H1 (cell line): ENCODE measurements at regions not wholly inside any gene's neighbourhood (a gene's known extent, or its start where the extent isn't known, plus 50 kb on each side); places are given as distances from the start of the nearest gene placed in this dataset.

Experiments used
- CTCF ChIA-PET: fragments of 300-600 bp; sonication (Branson Sonifier 250); formaldehyde crosslinking; loops from one replicate; lab custom pipeline; 2021; ENCODE audit not compliant: partially characterized antibody; lab: Charles Lee
- POLR2A ChIA-PET: fragments of 300-600 bp; sonication (Branson Sonifier 250); formaldehyde crosslinking; loops from one replicate; lab custom pipeline; 2021; ENCODE audit warnings: inconsistent platforms; ENCODE audit not compliant: partially characterized antibody; lab: Charles Lee
- DNase-seq, 2 experiments: peaks; one replicate each; pipeline versions ENCODE4 v3.0.0 to v3.0.0-alpha.2; 2010 to 2022; ENCODE audit warnings: low spot score in 2 of 2, low read depth in 1 of 2, mixed read lengths in 1 of 2
- FAIRE-seq: peaks from 2 replicates; lab custom pipeline; 2011; peaks lifted over from hg19 to GRCh38; lab: Jason Lieb, UNC
- H2AFZ ChIP-seq: 2 replicates; pipeline ENCODE4 v1.8.1; 2012; ENCODE audit warnings: low read length, inconsistent platforms
- H2AK5ac ChIP-seq: 2 replicates; pipeline ENCODE4 v1.6.1; 2013; ENCODE audit warnings: low read depth, low read length
- H2BK120ac ChIP-seq: replicated peaks from 2 replicates; pipeline ENCODE3; 2013; ENCODE audit warnings: low read depth, low read length, inconsistent platforms
- H2BK12ac ChIP-seq: 2 replicates; pipeline ENCODE4 v1.6.1; 2013; ENCODE audit warnings: low read depth, low read length
- H2BK15ac ChIP-seq: 2 replicates; pipeline ENCODE4 v1.6.1; 2013; ENCODE audit warnings: low read length
- H2BK20ac ChIP-seq: 2 replicates; pipeline ENCODE4 v1.6.1; 2013; ENCODE audit warnings: low read length
- H2BK5ac ChIP-seq: 2 replicates; pipeline ENCODE4 v1.6.1; 2013; ENCODE audit warnings: low read depth, low read length
- H3K14ac ChIP-seq: 2 replicates; pipeline ENCODE4 v1.6.1; 2013; ENCODE audit warnings: inconsistent platforms; ENCODE audit not compliant: insufficient read length
- H3K18ac ChIP-seq: 2 replicates; pipeline ENCODE4 v1.6.1; 2013; ENCODE audit warnings: low read length; ENCODE audit errors: extremely low read depth
- H3K23ac ChIP-seq: 2 replicates; pipeline ENCODE4 v1.6.1; 2013; ENCODE audit warnings: inconsistent platforms; ENCODE audit not compliant: insufficient read length
- H3K23me2 ChIP-seq: 2 replicates; pipeline ENCODE4 v1.6.1; 2013; ENCODE audit warnings: low read depth, low read length
- H3K27ac ChIP-seq: 2 replicates; pipeline ENCODE4 v1.6.1; 2011; ENCODE audit warnings: low read depth, low read length, inconsistent platforms
- H3K27me3 ChIP-seq, 4 experiments: replicated peaks in 1 of 4; 1 replicate in 1 of 4; 2 replicates in 3 of 4; pipeline versions ENCODE4 v1.6.1 to v1.8.1; 2011 to 2013; ENCODE audit warnings: low read length in 3 of 4, mild to moderate bottlenecking in 3 of 4, inconsistent platforms in 2 of 4, mixed read lengths in 2 of 4, moderate library complexity in 1 of 4; ENCODE audit not compliant: control insufficient read depth in 3 of 4, insufficient read depth in 3 of 4; ENCODE audit errors: extremely low read depth in 1 of 4
- H3K36me3 ChIP-seq, 4 experiments: 2 replicates each; pipeline versions ENCODE4 v1.6.1 to v1.8.1; 2011 to 2013; ENCODE audit warnings: mild to moderate bottlenecking in 4 of 4, low read length in 3 of 4, moderate library complexity in 2 of 4, control low read depth in 1 of 4, inconsistent platforms in 1 of 4; ENCODE audit not compliant: insufficient read depth in 4 of 4, control insufficient read depth in 2 of 4
- H3K4ac ChIP-seq: replicated peaks from 2 replicates; pipeline ENCODE3; 2013; ENCODE audit warnings: low read length, low read depth, mixed read lengths, inconsistent platforms; ENCODE audit not compliant: insufficient read length
- H3K4me1 ChIP-seq, 4 experiments: replicated peaks in 1 of 4; 1 replicate in 1 of 4; 2 replicates in 3 of 4; pipeline versions ENCODE4 v1.6.1 to v1.8.1; 2011 to 2013; ENCODE audit warnings: low read length in 3 of 4, inconsistent platforms in 2 of 4, mixed read lengths in 1 of 4; ENCODE audit not compliant: insufficient read depth in 4 of 4, control insufficient read depth in 3 of 4
- H3K4me2 ChIP-seq, 2 experiments: 2 replicates each; pipeline versions ENCODE4 v1.6.1 to v1.8.1; 2011 to 2013; ENCODE audit warnings: low read depth in 2 of 2, low read length in 2 of 2, control low read depth in 1 of 2, inconsistent platforms in 1 of 2, mild to moderate bottlenecking in 1 of 2; ENCODE audit not compliant: insufficient read depth in 1 of 2
- H3K4me3 ChIP-seq, 4 experiments: fragments of 200-600, 300-600 bp in 1 of 4; sonication (generic), shearing (Covaris generic), sonication (Bioruptor Twin) in 1 of 4; 2 replicates each; pipeline versions ENCODE4 v1.5.1 to v1.8.1; 2011 to 2016; ENCODE audit warnings: low read length in 4 of 4, low read depth in 3 of 4, control low read depth in 2 of 4, inconsistent platforms in 2 of 4, mild to moderate bottlenecking in 2 of 4, mixed read lengths in 1 of 4, moderate library complexity in 1 of 4; ENCODE audit not compliant: insufficient read depth in 2 of 4; ENCODE audit errors: extremely low read depth in 1 of 4
- H3K56ac ChIP-seq: replicated peaks from 2 replicates; pipeline ENCODE3; 2013; ENCODE audit warnings: low read depth, mild to moderate bottlenecking, mixed read lengths, low read length, inconsistent platforms; ENCODE audit not compliant: insufficient read length
- H3K79me1 ChIP-seq: 2 replicates; pipeline ENCODE4 v1.6.1; 2013; ENCODE audit warnings: low read depth, low read length, control low read depth
- H3K79me2 ChIP-seq, 2 experiments: 2 replicates each; pipeline versions ENCODE4 v1.6.1 to v1.8.1; 2012 to 2013; ENCODE audit warnings: low read length in 2 of 2, mild to moderate bottlenecking in 2 of 2, inconsistent platforms in 1 of 2; ENCODE audit not compliant: insufficient read depth in 2 of 2, control insufficient read depth in 1 of 2
- H3K9ac ChIP-seq, 4 experiments: replicated peaks in 1 of 4; 1 replicate in 1 of 4; 2 replicates in 3 of 4; pipeline versions ENCODE4 v1.6.1 to v1.8.1; 2011 to 2013; ENCODE audit warnings: low read depth in 3 of 4, low read length in 3 of 4, control low read depth in 2 of 4, mild to moderate bottlenecking in 2 of 4, moderate library complexity in 2 of 4, inconsistent platforms in 1 of 4; ENCODE audit errors: extremely low read depth in 1 of 4
- H3K9me3 ChIP-seq, 2 experiments: 2 replicates each; pipeline versions ENCODE4 v1.6.1 to v1.8.1; 2012 to 2013; ENCODE audit warnings: mild to moderate bottlenecking in 2 of 2, moderate library complexity in 2 of 2, control low read depth in 1 of 2, inconsistent platforms in 1 of 2, low read depth in 1 of 2, low read length in 1 of 2, mixed read lengths in 1 of 2; ENCODE audit not compliant: insufficient read depth in 2 of 2
- H4K20me1 ChIP-seq, 2 experiments: replicated peaks in 1 of 2; 2 replicates each; pipeline versions ENCODE3 to v1.8.1; 2011 to 2013; ENCODE audit warnings: inconsistent platforms in 2 of 2, low read length in 2 of 2, mild to moderate bottlenecking in 1 of 2; ENCODE audit not compliant: insufficient read depth in 2 of 2, control insufficient read depth in 1 of 2
- H4K5ac ChIP-seq: 2 replicates; pipeline ENCODE4 v1.6.1; 2013; ENCODE audit warnings: low read length, low read depth, mixed read lengths, inconsistent platforms; ENCODE audit not compliant: insufficient read length
- H4K8ac ChIP-seq: 2 replicates; pipeline ENCODE4 v1.8.0; 2013; ENCODE audit warnings: mild to moderate bottlenecking, moderate library complexity, low read length, inconsistent platforms; ENCODE audit not compliant: insufficient read depth; ENCODE audit errors: extremely low read depth
- H4K91ac ChIP-seq: replicated peaks from 2 replicates; pipeline ENCODE3; 2013; ENCODE audit warnings: low read length, mixed read lengths, inconsistent platforms; ENCODE audit not compliant: insufficient read length
- ATF2 ChIP-seq: IDR thresholded peaks from 2 replicates; pipeline ENCODE4 v1.6.1; 2012; ENCODE audit warnings: low read length, inconsistent platforms
- ATF3 ChIP-seq: IDR thresholded peaks from 2 replicates; pipeline ENCODE4 v1.6.1; 2011; ENCODE audit warnings: low read depth, mild to moderate bottlenecking, low read length; ENCODE audit not compliant: insufficient read depth
- CBX8 ChIP-seq: fragments of 300-800, 300-1000 bp; sonication (generic); IDR thresholded peaks from 2 replicates; pipeline ENCODE4 v1.7.1; 2016; ENCODE audit warnings: low read depth, low read length, borderline replicate concordance
- HDAC2 ChIP-seq, 2 experiments: fragments of 300-600 bp in 1 of 2; sonication (generic) in 1 of 2; IDR thresholded peaks; 2 replicates each; pipeline ENCODE4 v1.6.1; 2011 to 2012; ENCODE audit warnings: low read depth in 2 of 2, low read length in 2 of 2, mild to moderate bottlenecking in 2 of 2, moderate library complexity in 2 of 2, borderline replicate concordance in 1 of 2, inconsistent platforms in 1 of 2
- KDM1A ChIP-seq: fragments of 200-600, 300-600 bp; sonication (generic); IDR thresholded peaks from 2 replicates; pipeline ENCODE4 v1.7.1; 2016; ENCODE audit warnings: mild to moderate bottlenecking, low read length, borderline replicate concordance
- KDM4A ChIP-seq: IDR thresholded peaks from one replicate; pipeline ENCODE4 v1.7.1; 2012; ENCODE audit warnings: low read depth, mild to moderate bottlenecking, moderate library complexity, low read length, inconsistent platforms; ENCODE audit not compliant: severe bottlenecking
- RAD21 ChIP-seq, 2 experiments: IDR thresholded peaks in 1 of 2; conservative IDR thresholded peaks in 1 of 2; 2 replicates each; pipeline ENCODE4 v1.6.1; 2011; ENCODE audit warnings: low read depth in 2 of 2, low read length in 2 of 2, improper control_type of control experiment in 1 of 2, inconsistent platforms in 1 of 2, mild to moderate bottlenecking in 1 of 2, moderate library complexity in 1 of 2
- RFX5 ChIP-seq: IDR thresholded peaks from 2 replicates; pipeline ENCODE4 v1.6.1; 2011; ENCODE audit warnings: low read depth, low read length, improper control_type of control experiment, borderline replicate concordance
- SP1 ChIP-seq: IDR thresholded peaks from 2 replicates; pipeline ENCODE4 v1.6.1; 2011; ENCODE audit warnings: low read depth, low read length
- SUZ12 ChIP-seq: fragments of 200-600 bp; sonication (generic); IDR thresholded peaks from 2 replicates; pipeline ENCODE4 v1.6.1; 2012; ENCODE audit warnings: mild to moderate bottlenecking, inconsistent platforms, low read length, moderate library complexity, mixed read lengths

GRCh38 chr13:46495066-46495465 lies 57.9 kb upstream of the LRCH1 start:
- H3K9ac ChIP-seq: no peak overlapping the region
- H3K23ac ChIP-seq: no peak overlapping the region
- H3K4ac ChIP-seq: no peak overlapping the region
- no peaks in the 10 kb centered on the region for H3K79me1 ChIP-seq
- H3K9me3 ChIP-seq: no peaks in the 10 kb centered on the region
- ChIA-PET CTCF (interaction anchor here (1.0 to 4.1 kb wide), 4 partner anchors 57 to 280 kb away, joined by 3 to 36 read pairs (median 6); no protein-coding TSS in a partner anchor), POLR2A (no interaction called here)
- H2BK20ac ChIP-seq: no peak overlapping the region
- no peak for DNase-seq
- no peak overlapping the region for H4K91ac ChIP-seq
- H2BK120ac ChIP-seq: no peak overlapping the region
- H4K8ac ChIP-seq: no peak overlapping the region
- H3K56ac ChIP-seq: no peak overlapping the region
- FAIRE-seq: no peak
- H2AK5ac ChIP-seq: no peak overlapping the region
- no peak overlapping the region for H2AFZ ChIP-seq
- no peaks in the 10 kb centered on the region for H3K79me2 ChIP-seq
- H2BK12ac ChIP-seq: no peak overlapping the region
- H3K14ac ChIP-seq: no peak overlapping the region
- H3K27me3 ChIP-seq: no peaks in the 10 kb centered on the region
- no peak overlapping the region for H3K4me2 ChIP-seq
- no peak overlapping the region for H4K5ac ChIP-seq
- no peak overlapping the region for H3K18ac ChIP-seq
- no peak overlapping the region for H2BK15ac ChIP-seq
- H3K4me1 ChIP-seq: no peaks in the 10 kb centered on the region
- H3K23me2 ChIP-seq: no peaks in the 10 kb centered on the region
- no peak overlapping the region for H3K4me3 ChIP-seq
- H3K36me3 ChIP-seq: no peaks in the 10 kb centered on the region
- no peak overlapping the region for H3K27ac ChIP-seq
- H2BK5ac ChIP-seq: no peak overlapping the region
- H4K20me1 ChIP-seq: no peaks in the 10 kb centered on the region
- TF ChIP-seq KDM4A (no peak), SP1 (no peak), RAD21 (IDR thresholded peaks at IDR 0.05 in 1 of 2, conservative IDR thresholded peaks at IDR 0.05 in 1 of 2; ENCODE audit: low read depth in 2 of 2, low read length in 2 of 2) (no peak), RFX5 (no peak), KDM1A (no peak), HDAC2 (IDR thresholded peaks at IDR 0.05; ENCODE audit: borderline replicate concordance in 1 of 2, low read depth in 2 of 2, low read length in 2 of 2) (no peak), ATF3 (no peak), ATF2 (no peak), SUZ12 (no peak), CBX8 (no peak)
